ENCODE measurements at regions not wholly inside any gene's neighbourhood (a gene's known extent, or its start where the extent isn't known, plus 50 kb on each side); places are given as distances from the start of the nearest gene placed in this dataset.

- H3K4me2 ChIP-seq (ENCODE audit: low read length) = no peak overlapping the region
- H3K9me3 Mint-ChIP-seq (ENCODE audit: unreplicated experiment) = peaks cover 5% of the 10 kb centered on the region
- peaks cover 17% of the 10 kb centered on the region for H3K4me1 Mint-ChIP-seq (ENCODE audit: low read depth, unreplicated experiment)
- TF ChIP-seq CTCF (IDR thresholded peaks at IDR 0.05; ENCODE audit: insufficient read depth, low read depth, low read length) (no peak), EZH2 (IDR thresholded peaks at IDR 0.05; ENCODE audit: insufficient read depth, low read length) (no peak)
- peaks cover 23% of the 10 kb centered on the region for H3K4me1 ChIP-seq (ENCODE audit: insufficient read depth, low read length)
- H3K9me3 ChIP-seq (ENCODE audit: insufficient read depth, low read depth, low read length) = peaks cover 4% of the 10 kb centered on the region
- no peaks in the 10 kb centered on the region for H3K27me3 Mint-ChIP-seq (ENCODE audit: low read depth, unreplicated experiment)
- H3K27ac Mint-ChIP-seq (ENCODE audit: unreplicated experiment) = no peak overlapping the region
- H3K4me3 Mint-ChIP-seq (ENCODE audit: unreplicated experiment) = no peak overlapping the region
- no peak for DNase-seq (ENCODE audit: low read depth)
- no peak overlapping the region for H3K27ac ChIP-seq (ENCODE audit: low read depth, low read length)
- no peaks in the 10 kb centered on the region for H3K79me2 ChIP-seq (ENCODE audit: insufficient read depth, low read length)
- no peaks in the 10 kb centered on the region for H3K27me3 ChIP-seq (ENCODE audit: insufficient read depth, low read length)
- no peaks in the 10 kb centered on the region for H3K36me3 Mint-ChIP-seq (ENCODE audit: low read depth, unreplicated experiment)
- FAIRE-seq = no peak
- no peaks in the 10 kb centered on the region for H4K20me1 ChIP-seq (ENCODE audit: insufficient read depth, low read length)
- no peak overlapping the region for H3K4me3 ChIP-seq (ENCODE audit: insufficient read depth, low read depth, low read length)
- no peak overlapping the region for H2AFZ ChIP-seq (ENCODE audit: low read depth, low read length)
- no peak overlapping the region for H3K9ac ChIP-seq (ENCODE audit: low read length)
- no peaks in the 10 kb centered on the region for H3K36me3 ChIP-seq (ENCODE audit: insufficient read depth, low read length)
These were observed 157.5 kb downstream of the TTC8 start for GRCh38 chr14:88981948-88982347.

- no peak overlapping the region for H3K4me3 Mint-ChIP-seq (ENCODE audit: unreplicated experiment)
- no peak for TF ChIP-seq CTCF (IDR thresholded peaks at IDR 0.05; ENCODE audit: insufficient read depth, low read depth, low read length)
- TF ChIP-seq EZH2 (IDR thresholded peaks at IDR 0.05; ENCODE audit: insufficient read depth, low read length) = no peak
- H3K36me3 Mint-ChIP-seq (ENCODE audit: low read depth, unreplicated experiment) = peaks cover 3% of the 10 kb centered on the region
- Histone ChIP-seq H3K9me3 (ENCODE audit: insufficient read depth, low read depth, low read length) (peaks cover 4% of the 10 kb centered on the region), H3K27ac (ENCODE audit: low read depth, low read length) (peak overlapping the region; percentile 80), H4K20me1 (ENCODE audit: insufficient read depth, low read length) (no peaks in the 10 kb centered on the region), H3K4me3 (ENCODE audit: insufficient read depth, low read depth, low read length) (no peak overlapping the region), H3K27me3 (ENCODE audit: insufficient read depth, low read length) (no peaks in the 10 kb centered on the region), H3K9ac (ENCODE audit: low read length) (peak overlapping the region; percentile 32), H3K4me2 (ENCODE audit: low read length) (peak overlapping the region; percentile 68), H3K79me2 (ENCODE audit: insufficient read depth, low read length) (no peaks in the 10 kb centered on the region), H2AFZ (ENCODE audit: low read depth, low read length) (no peak overlapping the region), H3K36me3 (ENCODE audit: insufficient read depth, low read length) (no peaks in the 10 kb centered on the region), H3K4me1 (ENCODE audit: insufficient read depth, low read length) (peaks cover 23% of the 10 kb centered on the region)
- peak; percentile 97 for DNase-seq (ENCODE audit: low read depth)
- peak; percentile 98 for FAIRE-seq
- H3K27ac Mint-ChIP-seq (ENCODE audit: unreplicated experiment) = no peak overlapping the region
- H3K9me3 Mint-ChIP-seq (ENCODE audit: unreplicated experiment) = peaks cover 5% of the 10 kb centered on the region
- H3K4me1 Mint-ChIP-seq (ENCODE audit: low read depth, unreplicated experiment) = peaks cover 16% of the 10 kb centered on the region
- H3K27me3 Mint-ChIP-seq (ENCODE audit: low read depth, unreplicated experiment) = no peaks in the 10 kb centered on the region
These were observed 159.3 kb downstream of the TTC8 start for GRCh38 chr14:88983755-88984154.

- peaks cover 4% of the 10 kb centered on the region for H3K9me3 ChIP-seq (ENCODE audit: insufficient read depth, low read depth, low read length)
- no peak for DNase-seq (ENCODE audit: low read depth)
- FAIRE-seq = no peak
- no peaks in the 10 kb centered on the region for H3K27me3 Mint-ChIP-seq (ENCODE audit: low read depth, unreplicated experiment)
- H3K27ac ChIP-seq (ENCODE audit: low read depth, low read length) = peak overlapping the region; percentile 8
- H3K4me2 ChIP-seq (ENCODE audit: low read length) = peak overlapping the region; percentile 32
- no peak overlapping the region for H3K4me3 ChIP-seq (ENCODE audit: insufficient read depth, low read depth, low read length)
- peaks cover 3% of the 10 kb centered on the region for H3K36me3 Mint-ChIP-seq (ENCODE audit: low read depth, unreplicated experiment)
- no peak overlapping the region for H3K4me3 Mint-ChIP-seq (ENCODE audit: unreplicated experiment)
- no peak overlapping the region for H3K27ac Mint-ChIP-seq (ENCODE audit: unreplicated experiment)
- H3K4me1 ChIP-seq (ENCODE audit: insufficient read depth, low read length) = peaks cover 23% of the 10 kb centered on the region
- no peak overlapping the region for H2AFZ ChIP-seq (ENCODE audit: low read depth, low read length)
- H3K4me1 Mint-ChIP-seq (ENCODE audit: low read depth, unreplicated experiment) = peaks cover 16% of the 10 kb centered on the region
- H3K9ac ChIP-seq (ENCODE audit: low read length) = no peak overlapping the region
- TF ChIP-seq EZH2 (IDR thresholded peaks at IDR 0.05; ENCODE audit: insufficient read depth, low read length) (no peak), CTCF (IDR thresholded peaks at IDR 0.05; ENCODE audit: insufficient read depth, low read depth, low read length) (no peak)
- H3K9me3 Mint-ChIP-seq (ENCODE audit: unreplicated experiment) = peaks cover 5% of the 10 kb centered on the region
- no peaks in the 10 kb centered on the region for H3K36me3 ChIP-seq (ENCODE audit: insufficient read depth, low read length)
- no peaks in the 10 kb centered on the region for H3K79me2 ChIP-seq (ENCODE audit: insufficient read depth, low read length)
- H3K27me3 ChIP-seq (ENCODE audit: insufficient read depth, low read length) = no peaks in the 10 kb centered on the region
- H4K20me1 ChIP-seq (ENCODE audit: insufficient read depth, low read length) = no peaks in the 10 kb centered on the region
These were observed 161.2 kb downstream of the TTC8 start for GRCh38 chr14:88985654-88986053.

Measured in astrocyte (in vitro differentiated cells and primary cell).